ENCODE measurements at regions not wholly inside any gene's neighbourhood (a gene's known extent, or its start where the extent isn't known, plus 50 kb on each side); places are given as distances from the start of the nearest gene placed in this dataset.

GRCh38 chr4:166655705-166656104, 578.6 kb downstream of the SPOCK3 start:
- no peak for TF ChIP-seq CTCF (IDR thresholded peaks at IDR 0.05)

- no peak for TF ChIP-seq CTCF (IDR thresholded peaks at IDR 0.05)
These were observed 577.0 kb downstream of the SPOCK3 start for GRCh38 chr4:166657261-166657660.

GRCh38 chr4:166658585-166658984, 575.7 kb downstream of the SPOCK3 start:
- TF ChIP-seq CTCF (IDR thresholded peaks at IDR 0.05), result no peak

- no peak for TF ChIP-seq CTCF (IDR thresholded peaks at IDR 0.05)
These were observed 571.9 kb downstream of the SPOCK3 start for GRCh38 chr4:166662266-166662843.

- TF ChIP-seq CTCF (IDR thresholded peaks at IDR 0.05), result no peak
These were observed 564.0 kb downstream of the SPOCK3 start for GRCh38 chr4:166670341-166670740.

- no peak for TF ChIP-seq CTCF (IDR thresholded peaks at IDR 0.05)
These were observed 560.4 kb downstream of the SPOCK3 start for GRCh38 chr4:166673911-166674310.

GRCh38 chr4:166675411-166675810, 558.9 kb downstream of the SPOCK3 start:
- no peak for TF ChIP-seq CTCF (IDR thresholded peaks at IDR 0.05)

- TF ChIP-seq CTCF (IDR thresholded peaks at IDR 0.05), result no peak
These were observed 553.5 kb downstream of the SPOCK3 start for GRCh38 chr4:166680796-166681195.

Measured in LNCAP (cell line).